ENCODE measurements at regions not wholly inside any gene's neighbourhood (a gene's known extent, or its start where the extent isn't known, plus 50 kb on each side); places are given as distances from the start of the nearest gene placed in this dataset.

DNA sequence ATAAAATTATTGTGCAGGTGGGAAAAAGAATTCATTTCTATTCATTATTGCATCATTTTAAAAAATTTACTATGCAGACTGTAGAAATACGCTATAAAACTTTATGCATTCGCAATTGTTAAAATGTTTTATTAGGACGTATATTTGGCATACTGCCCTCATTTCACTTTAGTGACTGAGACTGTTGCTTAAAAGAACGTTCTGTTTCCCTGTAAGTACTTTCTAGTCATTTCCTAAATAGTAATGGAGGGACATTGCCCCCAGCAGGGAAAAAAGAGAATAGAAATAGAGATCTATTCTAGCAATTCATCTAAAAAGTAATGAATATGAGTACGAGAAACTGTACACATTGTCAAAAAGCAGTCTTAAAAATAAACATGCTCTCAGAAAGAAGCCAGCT lies 1295.8 kb upstream of the TENM3 start:
- TF ChIP-seq, protein P1, sequence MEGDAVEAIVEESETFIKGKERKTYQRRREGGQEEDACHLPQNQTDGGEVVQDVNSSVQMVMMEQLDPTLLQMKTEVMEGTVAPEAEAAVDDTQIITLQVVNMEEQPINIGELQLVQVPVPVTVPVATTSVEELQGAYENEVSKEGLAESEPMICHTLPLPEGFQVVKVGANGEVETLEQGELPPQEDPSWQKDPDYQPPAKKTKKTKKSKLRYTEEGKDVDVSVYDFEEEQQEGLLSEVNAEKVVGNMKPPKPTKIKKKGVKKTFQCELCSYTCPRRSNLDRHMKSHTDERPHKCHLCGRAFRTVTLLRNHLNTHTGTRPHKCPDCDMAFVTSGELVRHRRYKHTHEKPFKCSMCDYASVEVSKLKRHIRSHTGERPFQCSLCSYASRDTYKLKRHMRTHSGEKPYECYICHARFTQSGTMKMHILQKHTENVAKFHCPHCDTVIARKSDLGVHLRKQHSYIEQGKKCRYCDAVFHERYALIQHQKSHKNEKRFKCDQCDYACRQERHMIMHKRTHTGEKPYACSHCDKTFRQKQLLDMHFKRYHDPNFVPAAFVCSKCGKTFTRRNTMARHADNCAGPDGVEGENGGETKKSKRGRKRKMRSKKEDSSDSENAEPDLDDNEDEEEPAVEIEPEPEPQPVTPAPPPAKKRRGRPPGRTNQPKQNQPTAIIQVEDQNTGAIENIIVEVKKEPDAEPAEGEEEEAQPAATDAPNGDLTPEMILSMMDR (IDR thresholded peaks at IDR 0.05 in 8 of 11, conservative IDR thresholded peaks at IDR 0.05 in 3 of 11) = no peak
- TF ChIP-seq POLR2AphosphoS5 (IDR thresholded peaks at IDR 0.05) (no peak), POLR2A (IDR thresholded peaks at IDR 0.05) (no peak)
- H3K9me3 ChIP-seq = no peaks in the 10 kb centered on the region
- no peak overlapping the region for H3K4me3 ChIP-seq
- no peaks in the 10 kb centered on the region for H3K27me3 ChIP-seq (replicated peaks in 1 of 7)
- DNase-seq = no peak
- WGBS, 5 donors = 55 to 65% (median 58%) methylated on average over 5 of the region's 5 CpGs
- intact Hi-C loops (cut with DNase I; ENCODE audit: low total_unique reads) = no loop called here
- H3K36me3 ChIP-seq = no peaks in the 10 kb centered on the region
- no peaks in the 10 kb centered on the region for H3K4me1 ChIP-seq
- H3K27ac ChIP-seq = no peak overlapping the region

DNA sequence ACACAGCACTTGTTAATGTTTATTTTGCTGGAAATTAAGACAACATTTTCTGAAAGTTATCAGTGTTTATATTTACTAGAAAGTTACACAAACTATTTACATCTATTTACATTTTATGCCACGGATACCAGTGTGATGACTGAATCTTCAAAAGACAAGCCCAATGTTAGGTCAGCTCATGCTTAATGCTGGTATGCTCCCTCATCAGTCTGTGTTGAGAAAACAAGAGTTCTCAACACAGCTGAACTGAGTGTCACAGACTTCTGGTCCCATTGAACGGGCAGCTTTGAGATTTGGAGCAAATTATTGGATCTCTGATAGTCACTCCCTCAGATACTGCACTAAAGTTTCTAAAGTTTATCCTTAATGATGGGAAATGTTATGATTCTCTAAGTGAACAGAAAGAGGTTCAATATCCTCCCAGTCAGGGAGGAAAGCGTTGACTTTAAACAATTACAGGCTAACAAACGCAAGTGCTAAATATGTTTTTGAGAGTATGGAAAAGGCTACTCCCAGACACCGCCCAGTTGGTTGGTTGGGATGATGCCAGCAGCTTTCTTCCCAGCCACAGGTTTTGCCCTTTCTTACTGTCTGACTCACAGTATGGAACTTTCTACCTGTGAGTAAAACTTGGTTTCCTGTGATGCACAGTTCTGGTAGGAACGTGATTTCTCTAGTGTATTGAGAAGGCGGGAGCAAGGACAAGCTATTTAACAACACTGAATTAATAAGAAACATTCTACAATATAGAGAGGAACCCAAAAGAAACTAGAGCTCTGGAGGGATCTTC lies 1293.6 kb upstream of the TENM3 start:
- no peaks in the 10 kb centered on the region for H3K36me3 ChIP-seq
- H3K4me1 ChIP-seq = no peaks in the 10 kb centered on the region
- 79 to 85% (median 82%) methylated on average over 7 of the region's 7 CpGs for WGBS, 5 donors
- no peaks in the 10 kb centered on the region for H3K27me3 ChIP-seq (replicated peaks in 1 of 7)
- TF ChIP-seq POLR2A (IDR thresholded peaks at IDR 0.05) (no peak), POLR2AphosphoS5 (IDR thresholded peaks at IDR 0.05) (no peak)
- TF ChIP-seq, protein P1 (IDR thresholded peaks at IDR 0.05 in 8 of 11, conservative IDR thresholded peaks at IDR 0.05 in 3 of 11) = no peak
- no peak overlapping the region for H3K4me3 ChIP-seq
- H3K9me3 ChIP-seq = no peaks in the 10 kb centered on the region
- DNase-seq = no peak
- intact Hi-C loops (cut with DNase I; ENCODE audit: low total_unique reads) = no loop called here
- H3K27ac ChIP-seq = no peak overlapping the region

DNA sequence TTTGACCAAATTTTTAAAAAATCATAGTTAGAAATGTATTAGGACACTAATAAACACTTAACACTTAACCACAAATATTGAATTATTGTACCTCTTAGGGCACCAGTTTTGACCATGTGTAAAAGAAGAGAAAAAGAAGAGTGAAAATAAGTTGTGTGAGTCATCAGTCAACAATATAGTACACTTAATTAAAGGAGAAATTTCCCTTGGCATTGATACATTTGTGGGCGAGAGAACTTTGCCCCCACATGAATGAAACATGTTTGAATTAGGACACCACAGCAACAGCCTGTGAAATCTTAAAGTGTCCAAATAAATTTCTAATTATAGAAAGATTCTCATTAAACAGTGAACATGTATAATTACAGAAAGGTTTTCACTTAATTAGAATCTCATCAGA lies 1292.8 kb upstream of the TENM3 start:
- TF ChIP-seq, protein P1 (IDR thresholded peaks at IDR 0.05 in 8 of 11, conservative IDR thresholded peaks at IDR 0.05 in 3 of 11) = no peak
- TF ChIP-seq POLR2A (IDR thresholded peaks at IDR 0.05) (no peak), POLR2AphosphoS5 (IDR thresholded peaks at IDR 0.05) (no peak)
- no peaks in the 10 kb centered on the region for H3K36me3 ChIP-seq
- H3K9me3 ChIP-seq = no peaks in the 10 kb centered on the region
- no peak for DNase-seq
- intact Hi-C loops (cut with DNase I; ENCODE audit: low total_unique reads) = no loop called here
- H3K27ac ChIP-seq = no peak overlapping the region
- no peaks in the 10 kb centered on the region for H3K27me3 ChIP-seq (replicated peaks in 1 of 7)
- H3K4me3 ChIP-seq = no peak overlapping the region
- no peaks in the 10 kb centered on the region for H3K4me1 ChIP-seq
- WGBS, 5 donors = 63 to 94% (median 73%) methylated on average over 1 of the region's 1 CpG

DNA sequence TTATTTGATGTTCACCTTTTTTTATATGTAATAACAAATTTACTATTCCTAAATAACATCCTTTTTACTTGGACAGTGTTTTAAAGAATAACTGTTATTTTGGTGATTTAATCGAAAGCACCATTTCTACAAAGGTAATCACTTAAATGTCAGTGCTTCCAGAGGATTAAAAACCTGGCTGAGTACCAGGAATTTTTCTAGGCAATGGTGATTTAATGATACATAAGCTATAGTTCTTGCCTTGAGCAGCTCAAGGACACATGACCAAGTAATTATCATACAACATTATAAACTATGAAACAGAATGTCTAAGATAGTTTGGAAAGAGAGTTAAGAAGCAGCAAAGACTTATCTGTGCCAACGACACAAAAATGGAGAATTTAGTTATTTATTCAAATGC lies 1291.9 kb upstream of the TENM3 start:
- no peak for DNase-seq
- TF ChIP-seq POLR2AphosphoS5 (IDR thresholded peaks at IDR 0.05) (no peak), POLR2A (IDR thresholded peaks at IDR 0.05) (no peak)
- TF ChIP-seq, protein P1 (IDR thresholded peaks at IDR 0.05 in 8 of 11, conservative IDR thresholded peaks at IDR 0.05 in 3 of 11) = no peak
- no peaks in the 10 kb centered on the region for H3K9me3 ChIP-seq
- H3K36me3 ChIP-seq = no peaks in the 10 kb centered on the region
- no peaks in the 10 kb centered on the region for H3K27me3 ChIP-seq (replicated peaks in 1 of 7)
- no peak overlapping the region for H3K4me3 ChIP-seq
- intact Hi-C loops (cut with DNase I; ENCODE audit: low total_unique reads) = no loop called here
- 74 to 85% (median 77%) methylated on average over 2 of the region's 2 CpGs for WGBS, 5 donors
- H3K4me1 ChIP-seq = no peaks in the 10 kb centered on the region
- H3K27ac ChIP-seq = no peak overlapping the region
